Lower leg skin (tissue), 4 donors: ENCODE measurements at regions not wholly inside any gene's neighbourhood (a gene's known extent, or its start where the extent isn't known, plus 50 kb on each side); places are given as distances from the start of the nearest gene placed in this dataset.

ENCODE experiments used
- DNase-seq, 2 donors: peaks; one replicate each; pipeline ENCODE4 v3.0.0-alpha.2; 2019; ENCODE audit warnings: low spot score in 2 of 2
- H3K4me3 ChIP-seq: fragments of 200-600 bp; sonication (generic); 2 replicates; pipeline ENCODE4 v1.5.1; 2017; ENCODE audit warnings: mild to moderate bottlenecking, low read depth; ENCODE audit not compliant: poor library complexity, severe bottlenecking
- CTCF ChIP-seq, 3 donors: fragments of 450-650 bp; IDR thresholded peaks; one replicate each; pipeline ENCODE4 v1.5.1; 2016; ENCODE audit warnings: antibody characterized with exemption in 3 of 3, mild to moderate bottlenecking in 3 of 3, moderate library complexity in 2 of 3
- POLR2A ChIP-seq, 2 donors: fragments of 450-650 bp; IDR thresholded peaks; one replicate each; pipeline ENCODE4 v1.6.1; 2016 to 2017; ENCODE audit warnings: antibody characterized with exemption in 2 of 2, mild to moderate bottlenecking in 1 of 2, moderate library complexity in 1 of 2
- WGBS, 2 donors: methylation state at CpG; one replicate each; pipeline ENCODE4 v1.1.5; 2018; 5-methylcytosine and 5-hydroxymethylcytosine counted together
- intact Hi-C: fragments of 100-400 bp; cut with DNase I; formaldehyde crosslinking; loops from one replicate; pipeline ENCODE4 v1.15.0; 2023; ENCODE audit warnings: low total_unique reads

GRCh38 chr15:38149315-38149714, 103.3 kb upstream of the SPRED1 start:
- TF ChIP-seq CTCF (IDR thresholded peaks at IDR 0.05) (no peak), POLR2A (IDR thresholded peaks at IDR 0.05) (no peak)
- intact Hi-C loops, result no loop called here
- 75 to 84% methylated on average over 4 of the region's 4 CpGs for WGBS, 2 donors
- no peak for DNase-seq
- no peak overlapping the region for H3K4me3 ChIP-seq

GRCh38 chr15:38150148-38150547, 102.5 kb upstream of the SPRED1 start:
- intact Hi-C loops, result no loop called here
- WGBS, 2 donors, result 85 to 100% methylated on average over 1 of the region's 1 CpG
- no peak for TF ChIP-seq POLR2A (IDR thresholded peaks at IDR 0.05)
- no peak for TF ChIP-seq CTCF (IDR thresholded peaks at IDR 0.05)
- no peak for DNase-seq
- no peak overlapping the region for H3K4me3 ChIP-seq

DNA sequence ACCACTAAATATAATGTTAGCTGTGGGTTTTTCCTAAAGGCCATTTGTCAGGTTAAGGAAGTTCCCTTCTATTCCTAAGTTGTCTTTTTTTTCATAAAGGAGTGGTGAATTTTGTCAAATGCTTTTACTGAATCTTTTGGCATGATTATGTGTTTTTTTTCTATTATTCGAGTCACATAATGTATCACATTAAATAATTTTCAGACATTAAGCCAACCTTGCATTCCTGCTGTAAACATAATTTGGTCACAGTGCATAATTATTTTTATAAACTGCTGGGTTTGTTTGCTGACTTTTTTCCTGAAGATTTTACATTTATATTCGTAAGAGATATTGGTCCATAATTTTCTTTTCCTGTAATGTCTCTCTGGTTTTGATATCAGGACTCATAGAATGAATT, 101.8 kb upstream of the SPRED1 start:
- no peak for TF ChIP-seq CTCF (IDR thresholded peaks at IDR 0.05)
- TF ChIP-seq POLR2A (IDR thresholded peaks at IDR 0.05), result no peak
- no peak overlapping the region for H3K4me3 ChIP-seq
- intact Hi-C loops, result no loop called here
- no peak for DNase-seq
- WGBS, 2 donors, result 85 to 88% methylated on average over 2 of the region's 2 CpGs

DNA sequence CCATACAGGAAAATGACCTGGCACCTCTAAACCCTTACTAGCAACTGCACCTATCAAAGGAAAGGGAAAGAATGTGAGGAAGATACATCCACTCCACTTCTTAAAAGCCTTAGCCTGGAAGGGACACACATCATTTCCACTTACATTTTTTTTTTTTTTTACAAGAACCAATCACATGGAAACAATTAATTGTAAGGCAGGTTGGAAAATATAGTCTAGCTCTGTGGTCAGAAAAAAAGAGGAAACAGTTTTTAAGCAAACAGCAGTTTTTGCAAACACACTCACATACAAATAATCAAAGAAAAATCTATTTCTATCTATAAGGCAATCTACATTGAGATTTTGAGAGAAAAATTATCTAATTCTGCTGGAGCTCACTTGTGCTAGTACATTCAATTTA, 98.9 kb upstream of the SPRED1 start:
- intact Hi-C loops, result no loop called here
- TF ChIP-seq CTCF (IDR thresholded peaks at IDR 0.05) (no peak), POLR2A (IDR thresholded peaks at IDR 0.05) (no peak)

DNA sequence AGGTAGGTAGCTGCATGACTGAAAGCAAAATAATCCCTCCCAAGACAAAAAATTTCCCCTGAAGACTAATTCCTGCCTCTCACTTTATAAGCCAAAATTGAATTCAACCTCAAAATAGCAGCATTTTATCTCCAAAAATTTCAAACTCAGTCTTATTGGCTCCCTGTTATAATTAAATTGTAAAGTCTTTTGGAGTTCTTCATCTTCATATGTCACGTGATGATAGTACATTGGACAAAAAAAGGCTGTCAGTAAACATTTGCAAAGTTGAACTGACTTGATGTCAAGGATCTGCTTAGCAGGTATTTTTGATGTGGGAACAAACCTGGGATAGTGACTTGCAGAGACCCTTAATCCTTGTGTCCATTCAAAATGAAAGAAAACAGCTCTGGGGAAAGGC, 98.4 kb upstream of the SPRED1 start:
- WGBS, 2 donors, result 85 to 89% methylated on average over 1 of the region's 1 CpG
- no peak overlapping the region for H3K4me3 ChIP-seq
- TF ChIP-seq POLR2A (IDR thresholded peaks at IDR 0.05) (no peak), CTCF (IDR thresholded peaks at IDR 0.05) (no peak)
- intact Hi-C loops, result no loop called here
- no peak for DNase-seq

More for the DNA sequence above, 98.9 kb upstream of the SPRED1 start:
- H3K4me3 ChIP-seq, result no peak overlapping the region
- no peak for DNase-seq

- no peak overlapping the region for H3K4me3 ChIP-seq
- intact Hi-C loops, result no loop called here
- TF ChIP-seq CTCF (IDR thresholded peaks at IDR 0.05) (no peak), POLR2A (IDR thresholded peaks at IDR 0.05) (no peak)
- DNase-seq, result no peak
- WGBS, 2 donors, result 86 to 90% methylated on average over 3 of the region's 3 CpGs
Observed at GRCh38 chr15:38154837-38155236, 97.8 kb upstream of the SPRED1 start.
